ENCODE measurements at regions not wholly inside any gene's neighbourhood (a gene's known extent, or its start where the extent isn't known, plus 50 kb on each side); places are given as distances from the start of the nearest gene placed in this dataset.

DNA sequence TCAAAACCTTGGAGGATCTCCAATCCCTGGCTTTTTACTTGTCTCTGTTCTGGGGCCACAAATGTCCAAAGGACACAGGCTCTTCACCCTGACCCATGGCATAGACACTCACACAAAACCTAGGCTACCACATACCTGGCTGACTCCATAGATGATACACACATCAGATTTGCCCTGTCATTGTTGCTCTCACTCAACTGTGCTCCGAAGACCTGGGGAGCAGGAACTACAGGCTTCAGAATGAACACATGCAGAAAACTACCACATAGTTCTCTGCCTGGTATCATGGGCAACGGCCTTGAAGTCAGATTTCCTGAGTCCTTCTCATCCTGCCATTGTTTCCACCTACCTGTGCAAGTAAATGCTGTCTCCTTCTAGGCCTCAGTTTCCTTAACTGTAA is 226.2 kb downstream of the KIF4B start:
- no peak for TF ChIP-seq POLR2AphosphoS5 (IDR thresholded peaks at IDR 0.05; ENCODE audit: low read depth, low read length)
- TF ChIP-seq, protein P1, sequence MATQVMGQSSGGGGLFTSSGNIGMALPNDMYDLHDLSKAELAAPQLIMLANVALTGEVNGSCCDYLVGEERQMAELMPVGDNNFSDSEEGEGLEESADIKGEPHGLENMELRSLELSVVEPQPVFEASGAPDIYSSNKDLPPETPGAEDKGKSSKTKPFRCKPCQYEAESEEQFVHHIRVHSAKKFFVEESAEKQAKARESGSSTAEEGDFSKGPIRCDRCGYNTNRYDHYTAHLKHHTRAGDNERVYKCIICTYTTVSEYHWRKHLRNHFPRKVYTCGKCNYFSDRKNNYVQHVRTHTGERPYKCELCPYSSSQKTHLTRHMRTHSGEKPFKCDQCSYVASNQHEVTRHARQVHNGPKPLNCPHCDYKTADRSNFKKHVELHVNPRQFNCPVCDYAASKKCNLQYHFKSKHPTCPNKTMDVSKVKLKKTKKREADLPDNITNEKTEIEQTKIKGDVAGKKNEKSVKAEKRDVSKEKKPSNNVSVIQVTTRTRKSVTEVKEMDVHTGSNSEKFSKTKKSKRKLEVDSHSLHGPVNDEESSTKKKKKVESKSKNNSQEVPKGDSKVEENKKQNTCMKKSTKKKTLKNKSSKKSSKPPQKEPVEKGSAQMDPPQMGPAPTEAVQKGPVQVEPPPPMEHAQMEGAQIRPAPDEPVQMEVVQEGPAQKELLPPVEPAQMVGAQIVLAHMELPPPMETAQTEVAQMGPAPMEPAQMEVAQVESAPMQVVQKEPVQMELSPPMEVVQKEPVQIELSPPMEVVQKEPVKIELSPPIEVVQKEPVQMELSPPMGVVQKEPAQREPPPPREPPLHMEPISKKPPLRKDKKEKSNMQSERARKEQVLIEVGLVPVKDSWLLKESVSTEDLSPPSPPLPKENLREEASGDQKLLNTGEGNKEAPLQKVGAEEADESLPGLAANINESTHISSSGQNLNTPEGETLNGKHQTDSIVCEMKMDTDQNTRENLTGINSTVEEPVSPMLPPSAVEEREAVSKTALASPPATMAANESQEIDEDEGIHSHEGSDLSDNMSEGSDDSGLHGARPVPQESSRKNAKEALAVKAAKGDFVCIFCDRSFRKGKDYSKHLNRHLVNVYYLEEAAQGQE (IDR thresholded peaks at IDR 0.05; ENCODE audit: insufficient read depth in 1 of 2, low read depth in 2 of 2, low read length in 2 of 2) = no peak
